Breast epithelium (tissue), 3 donors: ENCODE measurements at regions not wholly inside any gene's neighbourhood (a gene's known extent, or its start where the extent isn't known, plus 50 kb on each side); places are given as distances from the start of the nearest gene placed in this dataset.

Experiments
- POLR2A ChIP-seq: fragments of 450-650 bp; IDR thresholded peaks from one replicate; pipeline ENCODE4 v1.6.1; 2016; ENCODE audit warnings: antibody characterized with exemption, mild to moderate bottlenecking, moderate library complexity
- POLR2AphosphoS5 ChIP-seq, 3 donors: sonication (generic); formaldehyde crosslinking; IDR thresholded peaks; one replicate each; pipeline ENCODE4 v1.6.1; 2017; ENCODE audit warnings: antibody characterized with exemption in 3 of 3
- TF ChIP-seq, protein P1 (sequence below), 3 donors: fragments of 450-650 bp; IDR thresholded peaks; one replicate each; pipeline ENCODE4 v1.5.1; 2016 to 2017; ENCODE audit warnings: antibody characterized with exemption in 3 of 3, mild to moderate bottlenecking in 3 of 3, moderate library complexity in 3 of 3

DNA sequence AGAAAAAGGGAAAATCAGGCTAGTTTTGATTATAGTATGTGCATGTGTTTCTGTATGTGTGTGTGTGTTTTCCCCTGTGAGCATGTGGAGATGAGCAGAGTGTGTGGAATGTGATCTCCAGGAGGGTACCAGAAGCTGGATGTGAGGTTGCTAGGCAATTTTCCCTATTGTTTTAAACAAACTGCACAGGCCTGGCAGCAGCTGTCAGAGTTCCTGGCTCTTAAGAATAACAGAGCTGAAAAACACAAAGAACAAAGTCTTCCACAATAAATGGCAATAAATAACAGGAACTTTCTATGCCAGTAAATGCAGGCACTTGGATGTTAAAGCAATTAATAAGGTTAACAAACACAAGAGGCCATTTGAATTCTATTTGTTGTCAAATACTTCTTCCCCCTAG is 344.6 kb upstream of the CTSO start:
- TF ChIP-seq POLR2A, result no peak
- TF ChIP-seq, protein P1, sequence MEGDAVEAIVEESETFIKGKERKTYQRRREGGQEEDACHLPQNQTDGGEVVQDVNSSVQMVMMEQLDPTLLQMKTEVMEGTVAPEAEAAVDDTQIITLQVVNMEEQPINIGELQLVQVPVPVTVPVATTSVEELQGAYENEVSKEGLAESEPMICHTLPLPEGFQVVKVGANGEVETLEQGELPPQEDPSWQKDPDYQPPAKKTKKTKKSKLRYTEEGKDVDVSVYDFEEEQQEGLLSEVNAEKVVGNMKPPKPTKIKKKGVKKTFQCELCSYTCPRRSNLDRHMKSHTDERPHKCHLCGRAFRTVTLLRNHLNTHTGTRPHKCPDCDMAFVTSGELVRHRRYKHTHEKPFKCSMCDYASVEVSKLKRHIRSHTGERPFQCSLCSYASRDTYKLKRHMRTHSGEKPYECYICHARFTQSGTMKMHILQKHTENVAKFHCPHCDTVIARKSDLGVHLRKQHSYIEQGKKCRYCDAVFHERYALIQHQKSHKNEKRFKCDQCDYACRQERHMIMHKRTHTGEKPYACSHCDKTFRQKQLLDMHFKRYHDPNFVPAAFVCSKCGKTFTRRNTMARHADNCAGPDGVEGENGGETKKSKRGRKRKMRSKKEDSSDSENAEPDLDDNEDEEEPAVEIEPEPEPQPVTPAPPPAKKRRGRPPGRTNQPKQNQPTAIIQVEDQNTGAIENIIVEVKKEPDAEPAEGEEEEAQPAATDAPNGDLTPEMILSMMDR (IDR thresholded peaks at IDR 0.05), result no peak
- TF ChIP-seq POLR2AphosphoS5 (IDR thresholded peaks at IDR 0.05), result no peak
